ENCODE measurements at regions not wholly inside any gene's neighbourhood (a gene's known extent, or its start where the extent isn't known, plus 50 kb on each side); places are given as distances from the start of the nearest gene placed in this dataset.

- TF ChIP-seq CTCF (IDR thresholded peaks at IDR 0.05) (no peak), POLR2A (IDR thresholded peaks at IDR 0.05) (no peak), POLR2AphosphoS5 (IDR thresholded peaks at IDR 0.05) (no peak), EP300 (IDR thresholded peaks at IDR 0.05) (no peak)
These were observed 215.4 kb upstream of the ADGRL2 start for GRCh38 chr1:81585371-81585770.

All from sigmoid colon (tissue), 4 donors.